LHCN-M2 (cell line): ENCODE measurements at regions not wholly inside any gene's neighbourhood (a gene's known extent, or its start where the extent isn't known, plus 50 kb on each side); places are given as distances from the start of the nearest gene placed in this dataset.
"Not testable (repeated sequence)": the region's sequence is repeated elsewhere in the genome, so short reads cannot be mapped to it uniquely, and the experiment has no call there.

Experiments
- DNase-seq: peaks from one replicate; pipeline ENCODE4 v3.0.0-alpha.2; 2012; ENCODE audit warnings: low read depth

DNA sequence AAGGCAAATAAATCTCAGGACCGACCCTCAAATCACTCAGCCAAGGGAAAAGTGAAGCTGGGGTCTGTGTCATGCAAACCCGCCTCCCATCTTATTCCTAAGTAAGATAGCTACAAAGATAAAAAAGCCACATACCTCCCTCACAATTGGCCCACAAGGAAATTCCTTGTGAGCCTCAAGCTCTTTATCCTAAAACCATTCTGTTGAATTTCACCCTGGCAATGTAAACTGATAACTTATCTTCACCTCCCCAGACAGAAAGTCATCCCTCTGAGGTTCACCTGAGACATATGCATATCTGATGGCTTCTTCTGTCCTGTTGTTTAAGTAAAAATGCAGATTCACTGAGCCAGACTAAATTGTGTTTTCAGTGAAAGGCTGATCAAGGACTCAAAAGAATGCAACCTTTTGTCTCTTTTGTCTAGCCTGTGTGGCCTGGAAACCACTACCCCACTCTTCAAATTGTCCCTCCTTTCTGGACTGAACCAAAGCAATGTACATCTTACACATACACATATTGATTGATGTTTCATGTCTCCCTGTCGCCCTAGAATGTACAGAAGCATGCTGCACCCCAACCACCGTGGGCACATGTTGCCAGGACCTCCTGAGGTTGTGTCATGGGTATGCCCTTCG, 91.3 kb downstream of the MFAP3L start:
- DNase-seq, result no peak

DNA sequence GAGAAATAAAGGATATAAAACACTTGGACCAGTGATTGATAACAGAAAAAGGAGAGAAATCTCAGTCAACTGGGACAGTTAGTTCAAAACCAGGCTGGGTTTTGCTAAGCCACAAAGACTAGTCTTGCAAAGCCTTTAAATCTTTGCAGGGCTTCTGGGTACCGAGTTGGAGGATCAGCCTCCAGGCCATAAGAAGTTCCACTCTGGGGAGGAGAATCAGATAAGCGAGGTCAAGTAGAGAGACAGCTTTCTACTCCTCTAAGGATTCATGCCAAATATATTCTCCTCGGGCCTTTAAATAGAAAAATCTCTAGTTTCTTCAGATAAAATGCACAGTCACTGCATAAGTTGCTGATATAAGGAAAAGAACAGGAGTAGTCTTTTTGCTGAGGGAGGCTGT, 92.7 kb downstream of the MFAP3L start:
- DNase-seq, result no peak

DNA sequence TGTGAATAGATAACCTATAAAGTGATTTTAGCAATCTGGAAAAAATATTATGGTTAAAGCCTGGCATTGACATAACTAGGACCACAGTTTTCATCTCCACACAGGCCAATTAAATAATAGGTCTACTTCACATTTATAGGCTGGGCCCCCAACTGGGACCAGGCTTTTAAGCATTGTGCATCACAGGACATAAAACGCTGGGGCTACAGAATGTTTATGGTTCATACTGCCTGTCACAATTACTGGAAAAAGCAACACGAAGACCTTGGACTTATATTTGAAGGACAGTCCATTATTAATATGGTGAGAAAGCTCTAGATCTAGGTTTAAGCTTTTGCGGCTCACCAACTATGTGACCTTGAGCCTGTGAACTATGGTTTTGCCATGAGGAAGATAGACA, 94.2 kb downstream of the MFAP3L start:
- DNase-seq, result no peak

DNA sequence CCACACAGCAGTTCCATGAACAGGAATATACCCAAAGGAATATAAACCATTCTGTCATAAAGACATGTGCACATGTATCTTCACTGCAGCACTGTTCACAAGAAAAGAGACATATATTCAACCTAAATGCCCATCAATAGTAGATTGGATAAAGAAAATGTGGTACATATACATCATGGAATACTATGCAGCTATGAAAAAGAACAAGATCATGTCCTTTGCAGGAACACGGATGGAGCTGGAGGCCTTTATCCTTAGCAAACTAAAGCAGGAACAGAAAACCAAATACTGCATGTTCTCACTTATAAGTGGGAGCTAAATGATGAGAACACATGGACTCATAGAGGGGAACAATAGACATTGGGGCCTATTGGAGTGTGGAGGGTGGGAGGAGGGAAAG, 95.4 kb downstream of the MFAP3L start:
- DNase-seq, result not testable (repeated sequence)

DNA sequence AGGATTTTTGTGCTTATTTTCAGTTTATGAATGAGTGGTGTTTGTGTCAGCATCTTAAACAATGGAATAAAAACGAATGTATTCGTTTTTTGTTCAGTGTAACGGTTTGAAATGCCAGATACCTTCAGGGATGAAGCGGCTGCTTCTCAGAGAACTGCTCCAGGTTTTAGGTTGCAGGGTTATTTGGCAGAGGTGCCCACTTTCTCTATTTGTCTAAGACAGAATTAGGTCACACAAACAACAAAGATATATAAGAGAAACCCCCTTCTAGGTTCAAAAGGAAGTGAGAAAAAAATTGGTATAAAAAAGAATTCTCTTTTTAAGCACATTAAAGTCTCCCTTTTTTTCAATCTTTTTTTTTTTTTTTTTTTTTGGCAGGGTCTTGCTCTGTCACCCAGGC, 98.9 kb downstream of the MFAP3L start:
- no peak for DNase-seq

DNA sequence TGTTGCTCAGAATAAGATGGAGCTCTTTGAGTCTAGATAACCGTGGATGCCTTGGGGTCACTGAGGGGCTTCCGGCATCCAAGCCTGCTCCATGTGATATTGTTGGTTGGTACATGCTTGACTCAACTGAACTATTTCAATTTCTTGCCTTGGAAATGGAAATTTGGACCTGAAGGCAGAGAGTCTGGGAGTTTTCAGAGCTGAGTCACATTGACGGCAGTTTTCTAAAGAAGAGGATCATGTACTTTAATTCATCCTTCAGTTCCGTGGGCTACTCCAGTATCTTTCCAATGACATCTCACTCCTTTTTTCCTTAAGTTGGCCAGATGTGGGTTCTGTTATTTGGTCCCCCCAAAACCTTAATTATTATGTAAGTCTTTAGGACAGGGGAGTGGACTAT, 100.5 kb downstream of the MFAP3L start:
- no peak for DNase-seq

DNA sequence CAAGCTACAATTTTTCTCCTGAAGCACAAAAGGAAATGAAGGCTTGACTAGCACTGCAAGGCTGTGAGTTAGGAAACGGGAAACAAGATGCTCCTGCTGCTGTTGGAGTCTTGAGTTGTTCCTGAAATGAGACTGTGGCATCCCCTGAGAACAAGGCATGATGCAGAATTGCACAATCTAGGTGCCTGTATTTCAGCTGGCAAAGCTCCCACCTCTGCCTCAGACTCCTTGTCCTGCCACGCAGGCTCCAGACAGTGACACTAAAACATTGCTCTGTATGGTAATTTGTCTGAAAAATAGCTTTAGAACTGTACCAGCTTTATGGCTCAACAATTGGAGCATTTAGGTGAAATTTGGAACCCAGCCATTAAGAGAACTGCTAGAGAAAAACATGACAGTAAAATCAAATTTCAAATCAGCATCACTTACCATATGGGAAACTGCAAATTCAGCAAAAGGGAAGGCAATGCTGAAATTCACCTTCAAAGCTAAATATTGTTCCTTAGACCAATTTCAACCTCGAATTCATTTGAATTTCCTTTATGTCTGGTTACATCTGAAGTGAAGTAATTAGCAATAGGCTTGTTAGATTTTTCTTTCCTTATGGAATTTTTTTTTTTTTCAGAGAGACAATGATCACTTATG, 103.4 kb downstream of the MFAP3L start:
- peak; percentile 42 for DNase-seq

DNA sequence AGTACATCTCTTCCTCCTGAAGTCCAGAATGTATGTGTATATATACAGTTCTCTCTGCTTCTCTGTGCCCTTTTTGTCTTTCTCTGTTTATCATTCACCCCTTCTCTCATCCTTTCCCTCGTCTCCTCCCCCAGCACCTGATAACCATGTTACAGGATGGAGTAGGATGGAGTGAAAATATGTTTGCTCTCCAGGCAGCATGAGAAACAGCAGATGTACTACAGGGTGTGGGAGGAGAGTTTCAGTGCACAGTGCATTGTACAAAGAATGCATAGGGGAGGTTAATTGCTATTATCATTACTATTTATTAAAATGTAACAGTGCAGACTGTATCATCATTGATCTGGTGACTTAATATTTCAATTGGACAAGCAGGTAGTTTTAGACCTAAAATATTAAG, 104.5 kb downstream of the MFAP3L start:
- DNase-seq, result no peak

DNA sequence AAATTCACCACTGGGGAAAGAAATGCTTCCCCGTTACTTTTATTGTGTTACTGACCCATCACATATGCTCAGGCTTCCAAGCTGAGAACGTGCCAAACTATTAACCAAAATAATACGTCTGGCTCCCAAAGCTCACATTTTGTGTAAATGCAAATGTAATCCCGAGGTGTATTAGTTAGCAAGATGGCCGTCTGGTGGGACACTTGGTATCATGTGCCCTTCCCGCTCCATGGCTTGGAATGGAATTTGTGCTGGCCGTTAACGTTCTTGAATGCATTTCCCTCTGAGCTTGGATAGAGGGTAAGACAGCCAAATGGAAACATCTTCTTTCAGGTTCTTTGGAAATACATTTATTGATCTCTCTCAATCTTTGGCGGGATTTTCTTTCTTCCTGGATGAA, 105.0 kb downstream of the MFAP3L start:
- no peak for DNase-seq

DNA sequence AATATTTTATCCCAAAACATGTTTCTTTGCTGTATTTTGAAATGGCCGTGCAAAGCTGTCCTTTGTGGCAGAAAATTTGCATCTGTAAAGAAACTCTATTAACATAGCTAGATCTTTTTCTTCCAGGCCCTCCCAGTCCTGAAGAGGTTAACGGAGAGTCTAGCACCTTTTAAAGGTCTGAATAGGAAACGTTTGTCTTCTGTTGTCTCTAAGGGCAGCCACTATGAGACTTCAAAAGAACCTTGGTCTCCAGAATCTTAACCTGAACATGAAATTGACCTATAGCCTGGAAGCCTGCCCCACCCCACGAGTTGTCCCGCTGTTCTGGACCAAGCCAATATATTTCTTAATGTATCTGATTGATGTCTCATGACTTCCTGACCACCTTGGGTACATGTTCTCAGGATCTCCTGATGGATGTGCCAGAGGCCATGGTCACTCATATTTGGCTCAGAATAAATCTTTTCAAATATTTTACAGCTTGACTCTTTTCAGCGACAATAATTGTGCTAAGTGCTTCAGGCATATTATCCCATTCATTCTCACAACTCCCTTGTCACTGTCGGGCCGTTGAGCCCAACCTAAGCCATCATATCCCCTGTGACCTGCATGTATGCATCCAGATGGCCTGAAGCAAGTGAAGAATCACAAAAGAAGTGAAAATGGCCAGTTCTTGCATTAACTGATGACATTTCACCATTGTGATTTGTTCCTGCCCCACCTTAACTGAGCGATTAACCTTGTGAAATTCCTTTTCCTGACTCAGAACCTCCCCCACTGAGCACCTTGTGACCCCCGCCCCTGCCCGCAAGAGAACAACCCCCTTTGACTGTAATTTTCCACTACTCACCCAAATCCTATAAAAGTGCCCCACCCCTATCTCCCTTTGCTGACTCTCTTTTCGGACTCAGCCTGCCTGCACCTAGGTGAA, 106.7 kb downstream of the MFAP3L start:
- DNase-seq, result not testable (repeated sequence)

DNA sequence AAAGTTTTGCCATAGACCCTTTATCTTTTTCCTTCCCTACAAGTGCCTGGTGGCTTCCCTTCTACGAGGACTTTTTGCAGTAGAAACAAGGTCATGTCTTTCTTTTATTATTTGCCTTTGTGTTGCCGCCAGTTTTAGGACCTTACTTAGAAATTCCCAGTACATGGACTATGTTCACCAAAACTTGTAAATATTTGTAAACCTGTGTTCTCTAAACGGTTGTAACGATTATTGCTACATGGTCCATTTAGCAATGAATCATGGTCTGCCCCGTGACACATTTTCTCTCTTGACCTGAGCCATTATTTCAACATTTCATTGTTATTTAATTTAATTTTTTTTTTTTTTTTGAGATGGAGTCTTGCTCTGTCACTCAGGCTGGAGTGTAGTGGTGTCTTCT, 110.7 kb downstream of the MFAP3L start:
- no peak for DNase-seq

DNA sequence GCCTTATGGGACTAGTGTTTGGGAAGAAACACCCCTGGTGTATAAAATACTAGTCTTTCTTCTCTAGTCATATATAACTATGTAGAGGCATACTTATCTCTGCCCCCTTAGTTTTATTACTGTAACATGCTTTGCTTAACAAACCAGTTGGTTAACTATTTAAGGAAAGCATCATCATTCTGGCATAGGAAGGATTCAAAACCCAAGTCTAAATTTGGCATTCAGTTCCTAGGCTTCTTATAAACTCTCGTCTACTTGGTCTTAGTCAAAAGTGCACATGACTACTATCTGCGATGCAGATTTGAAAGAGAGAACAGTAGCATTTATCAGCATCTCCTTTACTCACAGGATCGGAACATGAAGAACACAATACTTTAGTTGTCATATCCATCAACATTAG, 111.3 kb downstream of the MFAP3L start:
- DNase-seq, result no peak

DNA sequence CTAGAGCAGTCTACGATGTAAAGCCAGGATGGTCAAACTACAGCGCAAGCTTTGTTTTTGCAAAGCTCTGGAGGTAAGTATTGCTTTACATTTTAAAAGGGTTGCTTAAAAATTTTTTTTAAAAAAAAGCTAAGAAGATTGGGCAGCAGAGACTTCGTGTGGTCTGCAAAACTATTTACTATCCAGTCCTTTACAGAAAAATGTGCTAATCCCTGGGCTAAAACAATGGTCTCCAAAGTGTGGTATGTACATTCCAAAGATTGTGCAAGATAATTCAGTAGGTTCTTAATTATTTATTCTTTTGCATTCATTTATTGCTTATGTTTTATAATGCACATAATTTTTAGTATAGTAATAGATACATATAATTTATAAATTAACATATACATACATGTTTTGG, 113.2 kb downstream of the MFAP3L start:
- DNase-seq, result no peak

DNA sequence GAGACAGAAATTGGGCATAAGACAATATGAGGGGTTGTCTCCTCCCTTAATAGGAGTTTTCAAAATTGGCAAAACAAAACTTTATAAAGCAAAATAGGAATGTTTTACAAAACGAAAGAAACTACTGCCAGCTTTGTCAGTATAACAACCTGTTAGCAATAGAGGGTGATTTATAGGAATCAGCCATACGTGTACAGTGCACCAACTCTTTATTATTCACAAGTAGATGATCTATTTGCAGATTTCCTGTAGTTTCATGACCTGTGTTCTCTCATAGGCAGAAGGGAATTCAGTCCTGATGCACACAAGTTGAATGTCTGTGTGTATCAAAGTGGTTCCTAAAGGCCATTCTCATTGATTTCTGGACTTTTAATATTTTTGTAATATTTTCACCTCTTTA, 116.3 kb downstream of the MFAP3L start:
- no peak for DNase-seq

DNA sequence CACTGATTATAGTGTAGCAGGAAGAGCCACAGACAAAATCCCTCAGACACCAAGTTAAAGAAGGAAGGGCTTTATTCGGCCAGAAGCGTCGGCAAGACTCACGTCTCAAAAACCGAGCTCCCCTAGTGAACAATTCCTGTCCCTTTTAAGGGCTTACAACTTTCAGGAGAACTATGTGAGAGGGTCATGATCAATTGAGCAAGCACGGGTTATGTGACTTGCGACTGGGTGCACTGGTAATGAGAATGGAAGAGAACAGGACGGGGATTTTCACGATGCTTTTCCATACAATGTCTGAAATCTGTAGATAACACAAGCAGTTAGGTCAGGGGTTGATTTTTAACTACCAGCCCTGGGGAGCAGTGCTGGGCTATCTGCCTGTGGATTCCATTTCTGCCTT, 116.7 kb downstream of the MFAP3L start:
- DNase-seq, result no peak

DNA sequence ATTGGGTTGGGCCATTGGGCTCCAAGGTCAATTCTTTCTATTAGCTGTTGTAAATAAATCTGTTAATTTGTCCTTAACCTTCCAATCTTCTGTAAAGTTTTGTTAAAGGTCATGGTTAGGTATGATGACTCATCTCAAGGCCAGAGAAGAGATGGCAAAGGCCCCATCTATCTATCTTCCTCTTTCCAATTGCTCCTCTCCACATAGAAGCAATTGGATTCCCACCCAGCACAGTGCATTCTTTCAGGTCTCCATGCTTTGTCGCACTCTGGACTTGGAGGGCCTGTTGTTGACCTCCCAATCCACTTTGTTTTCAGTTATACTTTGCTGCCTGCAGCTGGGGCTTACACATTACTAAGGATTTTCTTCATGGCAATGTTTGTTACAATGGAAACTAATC, 118.5 kb downstream of the MFAP3L start:
- no peak for DNase-seq

DNA sequence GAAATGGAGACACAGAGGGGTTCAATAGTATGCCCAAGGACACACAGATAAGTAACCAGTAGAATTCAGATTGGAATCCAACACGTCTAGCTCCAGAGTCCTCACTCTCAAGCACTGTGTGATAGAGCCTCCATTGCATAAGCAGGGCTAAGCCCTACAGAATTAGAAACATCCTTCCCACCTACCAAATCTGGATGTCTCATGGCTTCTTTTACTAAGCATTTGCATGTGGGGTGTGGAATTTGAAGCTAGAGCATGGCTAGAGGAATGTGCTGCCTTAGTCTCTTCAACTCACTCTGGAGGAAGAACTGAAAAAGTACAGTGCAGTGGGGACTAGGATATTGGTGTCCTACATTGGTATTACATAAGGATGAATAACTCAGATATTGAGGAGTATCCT, 119.4 kb downstream of the MFAP3L start:
- DNase-seq, result no peak

DNA sequence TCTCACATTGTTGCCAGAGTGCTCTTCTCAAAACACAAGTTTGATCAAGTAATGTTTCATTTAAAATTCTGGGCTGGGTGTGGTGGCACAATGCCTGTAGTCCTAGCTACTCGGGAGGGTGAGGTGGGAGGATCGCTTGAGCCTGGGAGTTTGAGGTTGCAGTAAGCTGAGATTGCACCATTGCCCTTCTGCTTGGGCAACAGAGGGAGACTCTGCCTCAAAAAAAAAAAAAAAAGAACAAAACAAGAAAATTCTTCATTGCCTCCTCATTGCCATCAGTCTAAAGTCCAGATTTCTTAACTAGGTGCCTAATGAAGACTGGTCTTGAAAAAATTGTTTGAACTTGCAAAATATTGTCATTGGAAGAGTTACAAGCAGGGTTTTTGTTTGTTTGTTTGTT, 120.1 kb downstream of the MFAP3L start:
- DNase-seq, result no peak

DNA sequence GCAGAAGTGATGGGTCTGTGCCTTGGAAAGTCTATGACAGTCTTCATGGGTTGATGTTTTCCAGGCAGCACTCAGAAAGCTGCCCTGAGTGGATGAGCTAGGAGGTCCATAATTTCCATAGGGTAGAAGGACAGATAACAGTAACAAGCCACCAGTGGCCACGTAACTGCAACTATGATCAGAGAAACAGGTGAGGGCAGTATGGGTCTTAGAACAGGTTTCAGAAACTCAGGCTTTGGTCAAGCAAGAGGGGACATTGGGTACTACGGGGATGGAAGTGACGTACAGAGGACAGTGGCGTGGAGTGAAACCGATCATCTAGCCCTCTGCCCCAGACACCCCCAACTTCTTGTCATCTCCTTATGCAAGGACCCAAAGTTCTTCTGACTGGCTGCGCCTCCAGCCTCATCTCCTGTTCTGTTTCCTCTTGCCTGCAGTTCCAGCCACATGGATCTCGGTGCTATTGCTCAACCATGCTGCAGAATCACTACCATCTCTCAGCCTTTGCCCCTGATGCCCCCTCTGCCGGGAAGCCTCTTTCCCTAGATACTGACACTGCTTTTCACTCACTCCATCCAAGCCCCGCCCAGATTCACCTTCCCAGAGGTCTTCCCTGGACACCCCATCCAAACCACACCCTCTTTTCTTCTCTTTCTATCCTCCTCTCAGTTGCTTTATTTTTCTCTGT, 123.4 kb downstream of the MFAP3L start:
- no peak for DNase-seq

DNA sequence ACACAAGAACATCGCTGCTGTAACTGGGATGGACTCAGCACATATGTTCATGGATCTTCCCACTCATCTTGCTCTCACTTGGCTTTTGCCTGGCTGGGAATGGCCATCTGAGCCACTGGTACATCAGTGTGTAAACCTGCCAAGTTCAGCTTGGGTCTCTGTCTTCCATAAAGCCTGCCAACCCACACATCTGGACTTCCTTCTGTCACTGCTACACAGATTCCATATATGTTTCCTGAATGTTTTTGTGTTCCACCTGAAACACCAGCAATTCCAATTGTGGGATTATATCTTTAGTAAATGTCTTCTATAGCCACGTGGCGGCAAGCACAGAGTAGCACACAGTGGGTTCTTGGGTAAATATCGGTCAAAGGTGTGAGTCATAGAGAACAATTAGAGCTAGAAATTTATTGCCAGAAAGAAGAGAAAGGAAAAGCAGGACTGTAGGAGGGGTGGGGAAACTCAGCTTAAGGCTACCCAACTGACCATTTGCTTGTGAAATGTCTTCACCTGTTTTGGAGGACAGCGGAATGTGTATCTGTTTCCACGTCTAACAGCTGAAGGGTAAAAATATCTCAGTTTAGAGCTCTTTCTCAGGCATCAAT, 125.9 kb downstream of the MFAP3L start:
- peak; percentile 73 for DNase-seq

DNA sequence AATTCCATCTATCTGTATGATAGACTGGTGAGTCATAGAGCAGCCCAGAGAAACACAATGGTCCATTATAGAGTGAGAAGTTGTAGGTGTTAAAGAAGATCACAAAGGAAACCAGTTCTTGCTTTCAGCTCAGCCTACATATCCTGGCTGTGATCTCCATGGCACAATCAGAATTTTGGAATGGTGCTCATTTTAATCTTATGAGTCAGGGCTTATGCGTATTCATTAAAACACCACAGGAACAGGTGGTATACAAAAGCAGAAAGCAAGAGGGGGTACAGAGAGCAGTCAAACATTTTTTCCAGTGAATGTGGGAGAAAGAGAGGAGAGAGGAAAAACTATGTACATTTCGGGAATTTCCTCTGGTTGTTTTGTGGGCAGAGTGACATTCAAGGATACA, 126.9 kb downstream of the MFAP3L start:
- peak; percentile 98 for DNase-seq

DNA sequence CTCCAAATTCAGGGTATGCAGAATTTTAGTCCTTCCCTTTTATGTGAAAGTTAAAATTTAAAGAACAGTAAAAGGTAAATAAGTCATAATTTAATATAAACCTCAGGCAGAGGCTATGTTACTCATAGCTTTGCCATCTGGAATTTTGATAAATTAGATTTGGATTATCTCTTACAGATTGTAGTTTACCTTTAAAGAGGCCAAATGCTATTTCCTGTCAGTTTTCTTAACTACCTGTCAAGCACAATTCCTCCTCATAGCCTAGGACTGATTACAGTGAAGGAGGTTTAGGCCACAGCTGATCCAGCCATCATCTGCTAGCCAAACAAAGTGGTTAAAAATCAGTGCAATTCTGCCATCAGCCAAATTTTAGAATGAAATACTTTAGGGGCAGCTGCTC, 128.1 kb downstream of the MFAP3L start:
- DNase-seq, result no peak
